Loucy (cell line): ENCODE measurements at regions not wholly inside any gene's neighbourhood (a gene's known extent, or its start where the extent isn't known, plus 50 kb on each side); places are given as distances from the start of the nearest gene placed in this dataset.
"Not testable (repeated sequence)": the region's sequence is repeated elsewhere in the genome, so short reads cannot be mapped to it uniquely, and the experiment has no call there.

Experiments
- CTCF ChIP-seq: fragments of 200-600 bp; sonication (generic); conservative IDR thresholded peaks from 2 replicates; pipeline ENCODE4 v1.5.1; 2014; ENCODE audit warnings: mild to moderate bottlenecking, antibody characterized with exemption, low read length
- EZH2phosphoT487 ChIP-seq: fragments of 200-600 bp; IDR thresholded peaks from 2 replicates; pipeline ENCODE4 v1.6.1; 2018; ENCODE audit warnings: antibody characterized with exemption, mild to moderate bottlenecking, moderate library complexity, borderline replicate concordance

GRCh38 chr2:87573386-87574192, 174.3 kb upstream of the PLGLB2 start:
- not testable (repeated sequence) for TF ChIP-seq EZH2phosphoT487, CTCF
